GM10248 (cell line): ENCODE measurements at regions not wholly inside any gene's neighbourhood (a gene's known extent, or its start where the extent isn't known, plus 50 kb on each side); places are given as distances from the start of the nearest gene placed in this dataset.

ENCODE experiments used
- CTCF ChIA-PET: fragments of 300-600 bp; sonication (Branson Sonifier 250); formaldehyde crosslinking; extraction: SDS; loops from one replicate; lab custom pipeline; 2021; ENCODE audit warnings: antibody characterized with exemption; lab: Yijun Ruan, JAX
- POLR2A ChIA-PET: fragments of 350-650 bp; sonication (Branson Sonifier 250); formaldehyde crosslinking; extraction: SDS; loops from one replicate; lab custom pipeline; 2020; ENCODE audit warnings: antibody characterized with exemption; lab: Yijun Ruan, JAX
- DNase-seq: peaks from one replicate; pipeline ENCODE4 v3.0.0; 2012; ENCODE audit errors: extremely low spot score
- CTCF ChIP-seq: IDR thresholded peaks from 2 replicates; pipeline ENCODE4 v1.5.1; 2012; ENCODE audit warnings: mild to moderate bottlenecking, low read depth; ENCODE audit errors: extremely low read depth, missing control alignments, control extremely low read depth

GRCh38 chr19:32201211-32201610 lies 144.2 kb upstream of the ZNF507 start:
- no peak for DNase-seq
- ChIA-PET CTCF (no interaction called here), POLR2A (no interaction called here)
- no peak for TF ChIP-seq CTCF

- ChIA-PET CTCF (no interaction called here), POLR2A (no interaction called here)
- TF ChIP-seq CTCF = no peak
- DNase-seq = no peak
Observed at GRCh38 chr19:32201636-32202051, 143.8 kb upstream of the ZNF507 start.

- ChIA-PET CTCF (no interaction called here), POLR2A (no interaction called here)
- no peak for TF ChIP-seq CTCF
- DNase-seq = no peak
Observed at GRCh38 chr19:32202244-32202643, 143.2 kb upstream of the ZNF507 start.

- ChIA-PET POLR2A (no interaction called here), CTCF (no interaction called here)
- no peak for DNase-seq
- no peak for TF ChIP-seq CTCF
Observed at GRCh38 chr19:32203161-32203560, 142.2 kb upstream of the ZNF507 start.

- ChIA-PET CTCF (no interaction called here), POLR2A (no interaction called here)
- no peak for TF ChIP-seq CTCF
- peak; percentile 1 for DNase-seq
Observed at GRCh38 chr19:32206065-32206464, 139.3 kb upstream of the ZNF507 start.

GRCh38 chr19:32208060-32208459 lies 137.3 kb upstream of the ZNF507 start:
- ChIA-PET CTCF (no interaction called here), POLR2A (no interaction called here)
- no peak for DNase-seq
- no peak for TF ChIP-seq CTCF

GRCh38 chr19:32219392-32219791 lies 126.0 kb upstream of the ZNF507 start:
- CTCF ChIA-PET = no interaction called here

More at GRCh38 chr19:32219392-32219791, 126.0 kb upstream of the ZNF507 start:
- TF ChIP-seq CTCF = no peak
- POLR2A ChIA-PET = no interaction called here
- no peak for DNase-seq
